Body of pancreas (tissue), 4 donors: ENCODE measurements at regions not wholly inside any gene's neighbourhood (a gene's known extent, or its start where the extent isn't known, plus 50 kb on each side); places are given as distances from the start of the nearest gene placed in this dataset.

ENCODE experiments used
- CTCF ChIP-seq, 7 experiments: fragments of 450-650 bp in 4 of 7; fragments of 200-600 bp in 3 of 7; sonication (generic) in 3 of 7; IDR thresholded peaks; one replicate each; pipeline ENCODE4 v1.5.1; 2016 to 2019; ENCODE audit warnings: antibody characterized with exemption in 7 of 7
- POLR2A ChIP-seq, 3 donors: fragments of 450-650 bp; IDR thresholded peaks; one replicate each; pipeline ENCODE4 v1.6.1; 2016; ENCODE audit warnings: antibody characterized with exemption in 3 of 3, mild to moderate bottlenecking in 2 of 3

- TF ChIP-seq CTCF (IDR thresholded peaks at IDR 0.05), result no peak
- TF ChIP-seq POLR2A (IDR thresholded peaks at IDR 0.05), result no peak
Measured at GRCh38 chr18:39622431-39622830, 2056.8 kb upstream of the CELF4 start.
